Panc1 (cell line): ENCODE measurements at regions not wholly inside any gene's neighbourhood (a gene's known extent, or its start where the extent isn't known, plus 50 kb on each side); places are given as distances from the start of the nearest gene placed in this dataset.

Source experiments
- ATAC-seq: fragments of 200-7000 bp; cut with Tn5 transposase; 2 replicates; pipeline ENCODE4 v1.9.1; 2020; ENCODE audit warnings: mild to moderate bottlenecking, moderate library complexity
- BruUV-seq: library from RNA; stranded (reverse); fragments of 400-500 nt; replicated peaks from 2 replicates; lab custom pipeline; 2021; lab: Mats Ljungman, UMichigan
- CTCF ChIA-PET: fragments of 300-600 bp; sonication (Branson Sonifier 250); formaldehyde crosslinking; loops from one replicate; lab custom pipeline; 2022; ENCODE audit warnings: antibody characterized with exemption; lab: Charles Lee
- POLR2A ChIA-PET: fragments of 300-600 bp; sonication (Branson Sonifier 250); formaldehyde crosslinking; loops from one replicate; lab custom pipeline; 2022; ENCODE audit warnings: antibody characterized with exemption; lab: Charles Lee
- DNase-seq: peaks from one replicate; pipeline ENCODE4 v3.0.0-alpha.2; 2010; ENCODE audit warnings: low read depth, low spot score
- H3K27ac ChIP-seq: 2 replicates; pipeline ENCODE4 v1.5.1; 2011; ENCODE audit warnings: mild to moderate bottlenecking, low read length, inconsistent platforms
- H3K27me3 ChIP-seq: fragments of 200-500 bp; sonication (Bioruptor generic); 2 replicates; pipeline ENCODE4 v1.6.0; 2014; ENCODE audit warnings: low read length, inconsistent platforms; ENCODE audit not compliant: control insufficient read depth, insufficient read depth
- H3K36me3 ChIP-seq: fragments of 200-500 bp; sonication (Bioruptor generic); 2 replicates; pipeline ENCODE4 v1.5.1; 2014; ENCODE audit warnings: inconsistent platforms, mild to moderate bottlenecking, low read length, moderate library complexity; ENCODE audit not compliant: control insufficient read depth, insufficient read depth
- H3K4me1 ChIP-seq: 2 replicates; pipeline ENCODE4 v1.5.1; 2011; ENCODE audit warnings: inconsistent platforms, mild to moderate bottlenecking, low read length, moderate library complexity; ENCODE audit not compliant: control insufficient read depth, insufficient read depth
- H3K4me3 ChIP-seq, 2 experiments: 2 replicates each; pipeline ENCODE4 v1.5.1; 2011 to 2012; ENCODE audit warnings: low read depth in 2 of 2, low read length in 2 of 2, mild to moderate bottlenecking in 2 of 2, inconsistent platforms in 1 of 2, moderate library complexity in 1 of 2
- H3K9me3 ChIP-seq: fragments of 200-500 bp; sonication (Bioruptor generic); 2 replicates; pipeline ENCODE4 v1.5.1; 2014; ENCODE audit warnings: low read depth, mild to moderate bottlenecking, inconsistent platforms, low read length, moderate library complexity; ENCODE audit not compliant: control insufficient read depth, insufficient read depth
- POLR2AphosphoS5 ChIP-seq: IDR thresholded peaks from 2 replicates; pipeline ENCODE4 v1.6.1; 2012; ENCODE audit warnings: mild to moderate bottlenecking, low read depth, low read length, moderate library complexity
- SIN3A ChIP-seq: IDR thresholded peaks from 2 replicates; pipeline ENCODE4 v1.6.1; 2012; ENCODE audit warnings: low read depth, mild to moderate bottlenecking, low read length, moderate library complexity, borderline replicate concordance; ENCODE audit not compliant: insufficient read depth
- TCF7L2 ChIP-seq: IDR thresholded peaks from 2 replicates; pipeline ENCODE4 v1.6.1; 2011; ENCODE audit warnings: mild to moderate bottlenecking, low read depth, low read length, inconsistent platforms
- in situ Hi-C: cut with HindIII; loops from 2 replicates; pipeline ENCODE4 v1.10.0; 2016; ENCODE audit warnings: low sequenced_read_pairs, low pct_unique_long_range_greater_than_20kb
- intact Hi-C: fragments of 100-400 bp; cut with micrococcal nuclease; formaldehyde crosslinking; loops from one replicate; pipeline ENCODE4 v1.10.0; 2022; ENCODE audit not compliant: unreplicated experiment
- TF ChIP-seq, protein P1 (sequence below): fragments of 450-650 bp; IDR thresholded peaks from 2 replicates; pipeline ENCODE4 v1.5.1; 2017; ENCODE audit warnings: mild to moderate bottlenecking
- TF ChIP-seq, protein P2 (sequence below), 2 experiments: IDR thresholded peaks; 2 replicates each; pipeline ENCODE4 v1.6.1; 2011 to 2012; ENCODE audit warnings: low read depth in 2 of 2, control low read depth in 1 of 2, low read length in 1 of 2, mild to moderate bottlenecking in 1 of 2, moderate library complexity in 1 of 2; ENCODE audit not compliant: insufficient read depth in 1 of 2

DNA sequence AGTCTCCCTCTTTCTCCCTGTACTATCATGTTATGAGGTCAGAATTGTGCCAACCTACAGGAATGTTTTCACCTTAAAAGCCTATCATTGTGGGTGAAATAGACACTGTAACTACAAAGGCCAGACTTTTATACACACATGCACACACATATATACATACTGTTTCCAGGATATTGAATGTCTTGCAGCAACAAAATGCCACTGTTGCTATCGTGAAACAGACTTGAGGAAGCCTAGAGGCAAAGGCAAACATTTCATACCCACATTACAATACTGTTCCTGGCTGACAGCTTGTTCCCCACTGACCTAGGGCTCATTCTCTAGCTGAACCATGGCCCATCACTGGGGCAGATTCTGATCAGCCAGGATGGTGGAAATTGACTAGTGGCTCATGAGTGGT lies 125.1 kb upstream of the DUSP10 start:
- no peak for ATAC-seq
- Histone ChIP-seq H3K4me1 (no peaks in the 10 kb centered on the region), H3K4me3 (no peak overlapping the region), H3K27me3 (no peaks in the 10 kb centered on the region), H3K36me3 (no peaks in the 10 kb centered on the region), H3K9me3 (no peaks in the 10 kb centered on the region), H3K27ac (no peak overlapping the region)
- ChIA-PET CTCF (no interaction called here), POLR2A (no interaction called here)
- TF ChIP-seq, protein P1, sequence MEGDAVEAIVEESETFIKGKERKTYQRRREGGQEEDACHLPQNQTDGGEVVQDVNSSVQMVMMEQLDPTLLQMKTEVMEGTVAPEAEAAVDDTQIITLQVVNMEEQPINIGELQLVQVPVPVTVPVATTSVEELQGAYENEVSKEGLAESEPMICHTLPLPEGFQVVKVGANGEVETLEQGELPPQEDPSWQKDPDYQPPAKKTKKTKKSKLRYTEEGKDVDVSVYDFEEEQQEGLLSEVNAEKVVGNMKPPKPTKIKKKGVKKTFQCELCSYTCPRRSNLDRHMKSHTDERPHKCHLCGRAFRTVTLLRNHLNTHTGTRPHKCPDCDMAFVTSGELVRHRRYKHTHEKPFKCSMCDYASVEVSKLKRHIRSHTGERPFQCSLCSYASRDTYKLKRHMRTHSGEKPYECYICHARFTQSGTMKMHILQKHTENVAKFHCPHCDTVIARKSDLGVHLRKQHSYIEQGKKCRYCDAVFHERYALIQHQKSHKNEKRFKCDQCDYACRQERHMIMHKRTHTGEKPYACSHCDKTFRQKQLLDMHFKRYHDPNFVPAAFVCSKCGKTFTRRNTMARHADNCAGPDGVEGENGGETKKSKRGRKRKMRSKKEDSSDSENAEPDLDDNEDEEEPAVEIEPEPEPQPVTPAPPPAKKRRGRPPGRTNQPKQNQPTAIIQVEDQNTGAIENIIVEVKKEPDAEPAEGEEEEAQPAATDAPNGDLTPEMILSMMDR, result no peak
- TF ChIP-seq SIN3A (no peak), POLR2AphosphoS5 (no peak), TCF7L2 (no peak)
- TF ChIP-seq, protein P2, sequence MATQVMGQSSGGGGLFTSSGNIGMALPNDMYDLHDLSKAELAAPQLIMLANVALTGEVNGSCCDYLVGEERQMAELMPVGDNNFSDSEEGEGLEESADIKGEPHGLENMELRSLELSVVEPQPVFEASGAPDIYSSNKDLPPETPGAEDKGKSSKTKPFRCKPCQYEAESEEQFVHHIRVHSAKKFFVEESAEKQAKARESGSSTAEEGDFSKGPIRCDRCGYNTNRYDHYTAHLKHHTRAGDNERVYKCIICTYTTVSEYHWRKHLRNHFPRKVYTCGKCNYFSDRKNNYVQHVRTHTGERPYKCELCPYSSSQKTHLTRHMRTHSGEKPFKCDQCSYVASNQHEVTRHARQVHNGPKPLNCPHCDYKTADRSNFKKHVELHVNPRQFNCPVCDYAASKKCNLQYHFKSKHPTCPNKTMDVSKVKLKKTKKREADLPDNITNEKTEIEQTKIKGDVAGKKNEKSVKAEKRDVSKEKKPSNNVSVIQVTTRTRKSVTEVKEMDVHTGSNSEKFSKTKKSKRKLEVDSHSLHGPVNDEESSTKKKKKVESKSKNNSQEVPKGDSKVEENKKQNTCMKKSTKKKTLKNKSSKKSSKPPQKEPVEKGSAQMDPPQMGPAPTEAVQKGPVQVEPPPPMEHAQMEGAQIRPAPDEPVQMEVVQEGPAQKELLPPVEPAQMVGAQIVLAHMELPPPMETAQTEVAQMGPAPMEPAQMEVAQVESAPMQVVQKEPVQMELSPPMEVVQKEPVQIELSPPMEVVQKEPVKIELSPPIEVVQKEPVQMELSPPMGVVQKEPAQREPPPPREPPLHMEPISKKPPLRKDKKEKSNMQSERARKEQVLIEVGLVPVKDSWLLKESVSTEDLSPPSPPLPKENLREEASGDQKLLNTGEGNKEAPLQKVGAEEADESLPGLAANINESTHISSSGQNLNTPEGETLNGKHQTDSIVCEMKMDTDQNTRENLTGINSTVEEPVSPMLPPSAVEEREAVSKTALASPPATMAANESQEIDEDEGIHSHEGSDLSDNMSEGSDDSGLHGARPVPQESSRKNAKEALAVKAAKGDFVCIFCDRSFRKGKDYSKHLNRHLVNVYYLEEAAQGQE (IDR thresholded peaks at IDR 0.05; ENCODE audit: insufficient read depth in 1 of 2, low read depth in 2 of 2, low read length in 1 of 2), result no peak
- no peak for DNase-seq
- no TSS peak for BruUV-seq
- in situ Hi-C loops (no loop called here), intact Hi-C loops (no loop called here)

DNA sequence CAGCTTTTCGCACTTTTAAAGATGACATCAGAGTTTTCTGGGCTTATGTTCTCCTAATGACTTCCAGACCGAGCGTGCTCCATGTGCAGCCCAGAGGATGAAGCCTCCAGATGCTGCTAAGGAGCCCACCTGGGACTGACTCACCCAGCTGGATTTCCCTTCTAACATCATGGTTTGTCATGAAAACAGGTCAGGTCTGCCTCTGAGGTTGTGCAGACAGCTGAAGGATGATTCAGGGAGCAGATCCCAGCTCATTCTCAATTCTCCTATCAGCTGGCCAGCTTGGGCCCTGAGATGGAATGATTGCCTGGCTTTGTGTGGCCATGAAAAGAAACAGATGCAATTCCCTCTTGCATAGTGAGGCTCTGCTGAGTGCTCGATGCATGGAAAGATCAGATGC lies 123.9 kb upstream of the DUSP10 start:
- ChIA-PET CTCF (no interaction called here), POLR2A (no interaction called here)
- intact Hi-C loops (no loop called here), in situ Hi-C loops (no loop called here)
- no peak overlapping the region for H3K4me3 ChIP-seq
- no peaks in the 10 kb centered on the region for H3K4me1 ChIP-seq
- no TSS peak for BruUV-seq
- no peaks in the 10 kb centered on the region for H3K36me3 ChIP-seq
- no peaks in the 10 kb centered on the region for H3K9me3 ChIP-seq
- ATAC-seq (no peak), DNase-seq (no peak)
- no peak overlapping the region for H3K27ac ChIP-seq
- TF ChIP-seq, protein P1, result no peak
- TF ChIP-seq SIN3A (no peak), TCF7L2 (no peak), POLR2AphosphoS5 (no peak)
- TF ChIP-seq, protein P2 (IDR thresholded peaks at IDR 0.05; ENCODE audit: insufficient read depth in 1 of 2, low read depth in 2 of 2, low read length in 1 of 2), result no peak
- H3K27me3 ChIP-seq, result peaks cover 3% of the 10 kb centered on the region; the same call in 1 of the 2 replicates
